ENCODE measurements at regions not wholly inside any gene's neighbourhood (a gene's known extent, or its start where the extent isn't known, plus 50 kb on each side); places are given as distances from the start of the nearest gene placed in this dataset.

DNA sequence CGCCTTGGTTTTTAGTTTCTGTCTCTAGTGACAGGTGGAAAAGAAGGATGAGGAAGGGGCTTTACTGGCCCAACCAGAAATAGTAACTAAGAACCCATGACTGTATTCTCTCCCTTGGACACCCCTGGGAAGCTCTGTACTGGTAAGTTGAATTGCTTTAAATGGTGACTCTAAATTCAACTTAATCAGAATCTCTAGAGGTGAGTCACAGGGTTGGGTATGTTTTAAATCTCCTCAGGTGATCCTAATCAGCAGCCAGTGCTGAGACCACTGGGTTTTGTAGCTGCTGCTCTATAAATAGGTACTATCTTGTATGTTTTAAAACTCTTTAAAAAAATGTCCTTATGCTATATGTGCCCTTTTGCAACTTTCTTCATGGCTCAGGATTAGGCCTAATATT lies 314.0 kb upstream of the ECI2 start:
- POLR2A ChIA-PET: no interaction called here
- no peak for DNase-seq (ENCODE audit: low read depth, low spot score)
- TF ChIP-seq, protein P1, sequence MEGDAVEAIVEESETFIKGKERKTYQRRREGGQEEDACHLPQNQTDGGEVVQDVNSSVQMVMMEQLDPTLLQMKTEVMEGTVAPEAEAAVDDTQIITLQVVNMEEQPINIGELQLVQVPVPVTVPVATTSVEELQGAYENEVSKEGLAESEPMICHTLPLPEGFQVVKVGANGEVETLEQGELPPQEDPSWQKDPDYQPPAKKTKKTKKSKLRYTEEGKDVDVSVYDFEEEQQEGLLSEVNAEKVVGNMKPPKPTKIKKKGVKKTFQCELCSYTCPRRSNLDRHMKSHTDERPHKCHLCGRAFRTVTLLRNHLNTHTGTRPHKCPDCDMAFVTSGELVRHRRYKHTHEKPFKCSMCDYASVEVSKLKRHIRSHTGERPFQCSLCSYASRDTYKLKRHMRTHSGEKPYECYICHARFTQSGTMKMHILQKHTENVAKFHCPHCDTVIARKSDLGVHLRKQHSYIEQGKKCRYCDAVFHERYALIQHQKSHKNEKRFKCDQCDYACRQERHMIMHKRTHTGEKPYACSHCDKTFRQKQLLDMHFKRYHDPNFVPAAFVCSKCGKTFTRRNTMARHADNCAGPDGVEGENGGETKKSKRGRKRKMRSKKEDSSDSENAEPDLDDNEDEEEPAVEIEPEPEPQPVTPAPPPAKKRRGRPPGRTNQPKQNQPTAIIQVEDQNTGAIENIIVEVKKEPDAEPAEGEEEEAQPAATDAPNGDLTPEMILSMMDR (IDR thresholded peaks at IDR 0.05; ENCODE audit: insufficient read depth, low read length, missing control alignments): no peak

DNA sequence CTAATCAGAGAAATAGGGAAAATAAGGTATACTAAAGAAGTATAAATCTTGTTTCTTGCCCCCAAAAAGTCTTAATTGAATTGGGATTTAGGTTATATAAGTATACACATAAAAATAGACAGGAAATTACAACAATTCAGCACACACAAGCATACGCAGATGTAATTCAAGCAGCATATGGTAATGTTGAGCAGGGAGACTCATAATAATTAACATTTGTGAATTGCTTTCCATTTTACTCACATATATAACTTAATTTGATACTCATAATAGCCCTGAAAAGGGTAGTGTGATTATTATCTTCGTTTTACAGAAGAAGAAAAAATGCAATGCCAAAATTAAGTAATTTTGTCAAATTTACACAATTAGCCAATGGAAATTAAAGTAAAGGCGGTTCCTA lies 313.5 kb upstream of the ECI2 start:
- H3K4me3 ChIP-seq (ENCODE audit: low read depth, low read length): no peak overlapping the region
- POLR2A ChIA-PET: no interaction called here
- no peak for DNase-seq (ENCODE audit: low read depth, low spot score)
- TF ChIP-seq, protein P1 (IDR thresholded peaks at IDR 0.05; ENCODE audit: insufficient read depth, low read length, missing control alignments): no peak
- CTCF ChIA-PET: no interaction called here

More for the DNA sequence above, 314.0 kb upstream of the ECI2 start:
- CTCF ChIA-PET: interaction anchor here (2.2 kb wide), 1 partner anchor 14 kb away, joined by 7 read pairs; no protein-coding TSS in a partner anchor
- no peak overlapping the region for H3K4me3 ChIP-seq (ENCODE audit: low read depth, low read length)

DNA sequence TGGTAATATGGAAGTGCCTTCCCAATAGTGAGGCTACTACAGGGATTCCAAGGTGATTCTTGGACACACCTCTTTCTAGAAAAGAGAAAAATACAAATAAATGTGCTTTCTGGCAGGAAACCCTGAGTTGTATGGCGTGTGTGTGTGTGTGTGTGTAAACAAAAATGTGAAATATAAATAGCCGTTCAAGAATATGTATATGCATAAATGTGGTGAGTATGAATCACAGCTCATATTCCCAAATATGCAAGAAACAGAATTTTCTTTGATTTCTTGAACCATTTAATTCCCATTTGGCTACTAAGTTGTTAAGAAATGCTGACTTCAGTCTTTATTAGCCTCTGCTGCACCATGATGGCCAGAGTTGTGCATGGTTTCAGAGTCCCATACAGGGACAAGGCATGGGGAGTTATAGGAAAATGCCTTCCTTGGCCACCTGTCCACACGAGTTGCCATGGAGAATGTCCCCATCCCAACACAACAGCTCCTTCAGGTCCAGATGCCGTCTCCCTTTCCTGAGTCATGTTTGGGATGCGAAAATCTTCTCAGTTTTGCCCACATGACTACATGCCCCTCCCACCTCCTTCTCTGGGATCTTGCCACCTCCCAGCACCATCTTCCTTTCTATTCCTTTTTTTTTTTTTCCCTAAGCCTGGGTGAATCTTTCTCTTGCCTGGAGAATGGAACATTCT lies 312.4 kb upstream of the ECI2 start:
- no peak for DNase-seq (ENCODE audit: low read depth, low spot score)
- no peak overlapping the region for H3K4me3 ChIP-seq (ENCODE audit: low read depth, low read length)
- TF ChIP-seq, protein P1 (IDR thresholded peaks at IDR 0.05; ENCODE audit: insufficient read depth, low read length, missing control alignments): no peak
- CTCF ChIA-PET: no interaction called here
- POLR2A ChIA-PET: no interaction called here

DNA sequence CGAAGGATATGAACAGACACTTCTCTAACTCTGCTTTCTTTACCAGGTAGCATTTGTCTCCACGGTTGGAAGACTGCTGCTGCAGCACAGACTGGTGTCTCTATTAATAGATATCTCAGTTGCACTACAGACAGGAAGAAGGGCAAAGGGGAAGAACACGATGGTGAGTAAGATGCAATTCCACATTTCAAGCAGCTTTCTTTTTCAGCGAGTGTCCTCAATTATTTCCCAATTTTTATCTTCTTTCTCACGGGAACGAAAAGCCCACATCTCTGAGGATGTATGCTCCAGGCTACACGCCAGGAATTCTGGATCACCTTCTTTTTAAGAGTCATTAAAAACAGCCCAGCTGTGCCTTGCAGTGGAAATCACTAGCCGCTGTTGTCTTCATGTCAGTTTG lies 311.6 kb upstream of the ECI2 start:
- TF ChIP-seq, protein P1 (IDR thresholded peaks at IDR 0.05; ENCODE audit: insufficient read depth, low read length, missing control alignments): no peak
- ChIA-PET CTCF (no interaction called here), POLR2A (no interaction called here)
- peak; percentile 23 for DNase-seq (ENCODE audit: low read depth, low spot score)
- no peak overlapping the region for H3K4me3 ChIP-seq (ENCODE audit: low read depth, low read length)

DNA sequence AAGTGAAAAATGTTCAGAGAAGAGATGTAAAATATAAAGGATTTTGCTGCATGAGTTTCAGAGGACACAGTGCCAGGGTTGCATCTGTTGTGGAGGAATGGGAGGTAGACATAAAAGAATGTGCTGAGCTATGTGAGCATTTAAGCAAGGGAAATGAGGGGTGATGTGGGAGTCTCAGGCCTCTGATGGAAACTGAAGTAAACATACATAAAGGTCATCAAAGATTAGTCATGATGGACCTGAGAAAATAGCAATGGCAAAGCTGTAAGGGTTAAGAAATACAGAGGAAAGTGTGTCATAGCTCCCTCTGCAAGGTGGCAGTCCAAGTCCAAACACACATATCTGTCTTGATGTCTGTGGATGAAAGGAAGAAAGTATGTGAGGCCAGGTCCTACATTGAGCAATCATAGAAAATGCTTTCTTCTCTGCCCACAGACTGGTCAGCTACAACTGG lies 306.6 kb upstream of the ECI2 start:
- TF ChIP-seq, protein P1 (IDR thresholded peaks at IDR 0.05; ENCODE audit: insufficient read depth, low read length, missing control alignments): no peak
- H3K4me3 ChIP-seq (ENCODE audit: low read depth, low read length): no peak overlapping the region
- ChIA-PET POLR2A (no interaction called here), CTCF (no interaction called here)
- DNase-seq (ENCODE audit: low read depth, low spot score): no peak

DNA sequence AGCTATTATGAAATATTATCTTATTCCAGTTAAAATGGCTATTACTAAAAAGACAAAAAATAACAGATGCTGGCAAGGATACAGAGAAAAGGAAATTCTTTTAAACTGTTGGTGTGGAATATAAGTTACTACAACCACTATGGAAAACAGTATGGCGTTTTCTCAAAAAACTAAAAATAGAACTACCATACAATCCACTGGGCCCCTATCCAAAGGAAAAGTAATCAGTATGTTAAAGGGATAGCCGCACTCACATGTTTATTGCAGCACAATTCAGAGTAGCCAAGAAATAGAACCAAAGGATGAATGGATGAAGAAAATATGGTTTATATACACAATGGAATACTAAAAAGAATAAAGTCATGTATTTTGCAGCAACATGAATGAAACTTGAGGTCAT lies 303.8 kb upstream of the ECI2 start:
- DNase-seq (ENCODE audit: low read depth, low spot score): no peak
- H3K4me3 ChIP-seq (ENCODE audit: low read depth, low read length): no peak overlapping the region
- TF ChIP-seq, protein P1 (IDR thresholded peaks at IDR 0.05; ENCODE audit: insufficient read depth, low read length, missing control alignments): no peak
- ChIA-PET CTCF (interaction anchor here (0.9 kb wide), 1 partner anchor 193 kb away, joined by 3 read pairs; no protein-coding TSS in a partner anchor), POLR2A (no interaction called here)
